Ascending aorta (tissue), 2 donors: ENCODE measurements at regions not wholly inside any gene's neighbourhood (a gene's known extent, or its start where the extent isn't known, plus 50 kb on each side); places are given as distances from the start of the nearest gene placed in this dataset.

ENCODE experiments used
- DNase-seq, 2 donors: peaks; one replicate each; pipeline ENCODE4 v3.0.0-alpha.2; 2019; ENCODE audit warnings: low spot score in 2 of 2
- H3K27ac ChIP-seq, 2 donors: fragments of 200-600 bp; sonication (generic); one replicate each; pipeline ENCODE4 v1.5.1; 2016 to 2017; ENCODE audit warnings: mild to moderate bottlenecking in 1 of 2
- H3K27me3 ChIP-seq: fragments of 200-600 bp; sonication (generic); one replicate; pipeline ENCODE4 v1.5.1; 2017
- H3K36me3 ChIP-seq, 2 donors: fragments of 200-600 bp; sonication (generic); one replicate each; pipeline ENCODE4 v1.5.1; 2016
- H3K4me1 ChIP-seq, 2 donors: fragments of 200-600 bp; sonication (generic); one replicate each; pipeline ENCODE4 v1.5.1; 2016 to 2017; ENCODE audit warnings: mild to moderate bottlenecking in 1 of 2
- H3K4me3 ChIP-seq, 2 donors: fragments of 200-600 bp; sonication (generic); one replicate each; pipeline ENCODE4 v1.5.1; 2016 to 2017; ENCODE audit warnings: mild to moderate bottlenecking in 1 of 2
- H3K9me3 ChIP-seq, 2 donors: fragments of 200-600 bp; sonication (generic); one replicate each; pipeline ENCODE4 v1.5.1; 2016
- CTCF ChIP-seq, 3 experiments: fragments of 200-600 bp in 2 of 3; fragments of 450-650 bp in 1 of 3; sonication (generic) in 2 of 3; IDR thresholded peaks; one replicate each; pipeline ENCODE4 v1.5.1; 2016 to 2019; ENCODE audit warnings: antibody characterized with exemption in 3 of 3, mild to moderate bottlenecking in 1 of 3, moderate library complexity in 1 of 3
- intact Hi-C: fragments of 100-400 bp; cut with DNase I; formaldehyde crosslinking; loops from one replicate; pipeline ENCODE4 v1.15.1; 2023

- no peaks in the 10 kb centered on the region for H3K36me3 ChIP-seq
- H3K27me3 ChIP-seq, result no peaks in the 10 kb centered on the region
- no peak overlapping the region for H3K27ac ChIP-seq
- no peaks in the 10 kb centered on the region for H3K4me1 ChIP-seq
- TF ChIP-seq CTCF (IDR thresholded peaks at IDR 0.05), result no peak
- H3K9me3 ChIP-seq, result no peaks in the 10 kb centered on the region
- intact Hi-C loops, result no loop called here
- DNase-seq, result no peak
- no peak overlapping the region for H3K4me3 ChIP-seq
Measured at GRCh38 chr12:87441511-87441910, 587.7 kb downstream of the C12orf50 start.

- no peaks in the 10 kb centered on the region for H3K36me3 ChIP-seq
- intact Hi-C loops, result no loop called here
- no peaks in the 10 kb centered on the region for H3K27me3 ChIP-seq
- DNase-seq, result peak in 1 of 2 donors; percentile 64
- peak overlapping the region in 1 of 2 donors; percentile 49 for H3K27ac ChIP-seq
- no peak for TF ChIP-seq CTCF (IDR thresholded peaks at IDR 0.05)
- no peaks in the 10 kb centered on the region for H3K9me3 ChIP-seq
- H3K4me1 ChIP-seq, result no peaks in the 10 kb centered on the region
- H3K4me3 ChIP-seq, result no peak overlapping the region
Measured at GRCh38 chr12:87439990-87440827, 589.0 kb downstream of the C12orf50 start.

GRCh38 chr12:87430444-87430843 lies 598.8 kb downstream of the C12orf50 start:
- H3K4me1 ChIP-seq, result peaks cover 0 to 4% of the 10 kb centered on the region in 2 donors
- no peaks in the 10 kb centered on the region for H3K9me3 ChIP-seq
- no peak for DNase-seq
- H3K27ac ChIP-seq, result no peak overlapping the region
- no peak for TF ChIP-seq CTCF (IDR thresholded peaks at IDR 0.05)
- H3K36me3 ChIP-seq, result no peaks in the 10 kb centered on the region
- no peak overlapping the region for H3K4me3 ChIP-seq
- intact Hi-C loops, result no loop called here
- H3K27me3 ChIP-seq, result no peaks in the 10 kb centered on the region

GRCh38 chr12:87428701-87429277 lies 600.4 kb downstream of the C12orf50 start:
- Histone ChIP-seq H3K27ac (peak overlapping the region; percentile 18 to 35), H3K4me3 (no peak overlapping the region), H3K27me3 (no peaks in the 10 kb centered on the region), H3K4me1 (peaks cover 0 to 4% of the 10 kb centered on the region in 2 donors), H3K9me3 (no peaks in the 10 kb centered on the region), H3K36me3 (no peaks in the 10 kb centered on the region)
- TF ChIP-seq CTCF (IDR thresholded peaks at IDR 0.05), result no peak
- DNase-seq, result no peak
- intact Hi-C loops, result no loop called here

GRCh38 chr12:87427770-87428169 lies 601.4 kb downstream of the C12orf50 start:
- no peak for TF ChIP-seq CTCF (IDR thresholded peaks at IDR 0.05)
- intact Hi-C loops, result no loop called here
- Histone ChIP-seq H3K36me3 (no peaks in the 10 kb centered on the region), H3K9me3 (no peaks in the 10 kb centered on the region), H3K4me1 (peaks cover 0 to 4% of the 10 kb centered on the region in 2 donors), H3K27ac (no peak overlapping the region), H3K27me3 (no peaks in the 10 kb centered on the region), H3K4me3 (no peak overlapping the region)
- DNase-seq, result no peak
